Activated B cell treated with CpG ODN at 0.5 μM for 24 hours (primary cell): ENCODE measurements at regions not wholly inside any gene's neighbourhood (a gene's known extent, or its start where the extent isn't known, plus 50 kb on each side); places are given as distances from the start of the nearest gene placed in this dataset.

Experiments used
- ATAC-seq: fragments of 200-7000 bp; cut with Tn5 transposase; one replicate; pipeline ENCODE4 v1.10.0; 2021; ENCODE audit warnings: low read depth, mild to moderate bottlenecking, moderate library complexity
- CTCF ChIA-PET: fragments of 350-600 bp; sonication (Branson Sonifier 250); formaldehyde crosslinking; loops from one replicate; lab custom pipeline; 2021; ENCODE audit warnings: antibody characterized with exemption; lab: Charles Lee
- POLR2A ChIA-PET: fragments of 350-600 bp; sonication (Branson Sonifier 250); formaldehyde crosslinking; loops from one replicate; lab custom pipeline; 2021; ENCODE audit warnings: antibody characterized with exemption; lab: Charles Lee
- DNase-seq: peaks from one replicate; pipeline ENCODE4 v3.0.0; 2022
- H3K27ac Mint-ChIP-seq: one replicate; pipeline ENCODE4 v1.8.0; 2020; ENCODE audit warnings: mixed read lengths
- H3K27me3 Mint-ChIP-seq: one replicate; pipeline ENCODE4 v1.8.0; 2021; ENCODE audit warnings: mixed read lengths
- H3K36me3 Mint-ChIP-seq: one replicate; pipeline ENCODE4 v1.8.0; 2021; ENCODE audit warnings: low read depth, mixed read lengths
- H3K4me1 Mint-ChIP-seq: one replicate; pipeline ENCODE4 v1.8.0; 2021; ENCODE audit warnings: mixed read lengths
- H3K4me3 Mint-ChIP-seq: one replicate; pipeline ENCODE4 v1.8.0; 2020; ENCODE audit warnings: mild to moderate bottlenecking, mixed read lengths
- H3K9me3 Mint-ChIP-seq: one replicate; pipeline ENCODE4 v1.8.0; 2020; ENCODE audit warnings: mixed read lengths
- CTCF ChIP-seq: fragments of 200-600 bp; IDR thresholded peaks from one replicate; pipeline ENCODE4 v1.8.0; 2022; ENCODE audit warnings: antibody characterized with exemption, mild to moderate bottlenecking
- intact Hi-C: fragments of 100-400 bp; cut with micrococcal nuclease; formaldehyde crosslinking; loops from one replicate; pipeline ENCODE4 v1.15.1; 2024

GRCh38 chr1:170290991-170291390 lies 145.2 kb downstream of the NTMT2 start:
- intact Hi-C loops = no loop called here
- Mint-ChIP-seq H3K4me3 (no peak overlapping the region), H3K9me3 (no peaks in the 10 kb centered on the region), H3K36me3 (no peaks in the 10 kb centered on the region), H3K27ac (no peak overlapping the region), H3K27me3 (no peaks in the 10 kb centered on the region), H3K4me1 (no peaks in the 10 kb centered on the region)
- no peak for TF ChIP-seq CTCF
- ChIA-PET CTCF (no interaction called here), POLR2A (no interaction called here)
- DNase-seq (no peak), ATAC-seq (no peak)

- no peak overlapping the region for H3K4me3 Mint-ChIP-seq
- ATAC-seq = no peak
- intact Hi-C loops = no loop called here
- TF ChIP-seq CTCF = no peak
- CTCF ChIA-PET = no interaction called here
- DNase-seq = no peak
- peaks cover 2% of the 10 kb centered on the region for H3K9me3 Mint-ChIP-seq
- H3K36me3 Mint-ChIP-seq = no peaks in the 10 kb centered on the region
- POLR2A ChIA-PET = no interaction called here
- H3K4me1 Mint-ChIP-seq = no peaks in the 10 kb centered on the region
- H3K27ac Mint-ChIP-seq = no peak overlapping the region
- H3K27me3 Mint-ChIP-seq = no peaks in the 10 kb centered on the region
Measured at GRCh38 chr1:170291516-170291915, 145.8 kb downstream of the NTMT2 start.

- no peak for ATAC-seq
- no peaks in the 10 kb centered on the region for H3K4me1 Mint-ChIP-seq
- intact Hi-C loops = no loop called here
- H3K4me3 Mint-ChIP-seq = no peak overlapping the region
- POLR2A ChIA-PET = no interaction called here
- no peaks in the 10 kb centered on the region for H3K27me3 Mint-ChIP-seq
- no peak for TF ChIP-seq CTCF
- no peak overlapping the region for H3K27ac Mint-ChIP-seq
- CTCF ChIA-PET = no interaction called here
- H3K36me3 Mint-ChIP-seq = no peaks in the 10 kb centered on the region
- DNase-seq = no peak
- peaks cover 2% of the 10 kb centered on the region for H3K9me3 Mint-ChIP-seq
Measured at GRCh38 chr1:170296211-170296610, 150.5 kb downstream of the NTMT2 start.

- H3K36me3 Mint-ChIP-seq = no peaks in the 10 kb centered on the region
- no peak overlapping the region for H3K4me3 Mint-ChIP-seq
- no peak for TF ChIP-seq CTCF
- intact Hi-C loops = no loop called here
- DNase-seq (no peak), ATAC-seq (no peak)
- no peaks in the 10 kb centered on the region for H3K4me1 Mint-ChIP-seq
- ChIA-PET CTCF (no interaction called here), POLR2A (no interaction called here)
- peaks cover 2% of the 10 kb centered on the region for H3K9me3 Mint-ChIP-seq
- H3K27me3 Mint-ChIP-seq = no peaks in the 10 kb centered on the region
- H3K27ac Mint-ChIP-seq = no peak overlapping the region
Measured at GRCh38 chr1:170296642-170297041, 150.9 kb downstream of the NTMT2 start.

- H3K9me3 Mint-ChIP-seq = no peaks in the 10 kb centered on the region
- H3K27ac Mint-ChIP-seq = no peak overlapping the region
- H3K4me3 Mint-ChIP-seq = no peak overlapping the region
- intact Hi-C loops = no loop called here
- ChIA-PET POLR2A (no interaction called here), CTCF (no interaction called here)
- no peak for DNase-seq
- H3K36me3 Mint-ChIP-seq = no peaks in the 10 kb centered on the region
- no peak for ATAC-seq
- peaks cover 5% of the 10 kb centered on the region for H3K27me3 Mint-ChIP-seq
- H3K4me1 Mint-ChIP-seq = no peaks in the 10 kb centered on the region
- TF ChIP-seq CTCF = no peak
Measured at GRCh38 chr1:170301596-170301995, 155.8 kb downstream of the NTMT2 start.
